ENCODE measurements at regions not wholly inside any gene's neighbourhood (a gene's known extent, or its start where the extent isn't known, plus 50 kb on each side); places are given as distances from the start of the nearest gene placed in this dataset.

- no peak for TF ChIP-seq IRF5 (IDR thresholded peaks at IDR 0.05; ENCODE audit: borderline replicate concordance)
- no peak for TF ChIP-seq BHLHE40 (IDR thresholded peaks at IDR 0.05; ENCODE audit: borderline replicate concordance in 1 of 2, low read depth in 2 of 2, low read length in 1 of 2)
- no peak for TF ChIP-seq CUX1 (IDR thresholded peaks at IDR 0.05; ENCODE audit: insufficient replicate concordance, low read depth, low read length)
- no peak for TF ChIP-seq HCFC1 (IDR thresholded peaks at IDR 0.05; ENCODE audit: low read length)
- TF ChIP-seq RBBP5 (conservative IDR thresholded peaks at IDR 0.05), result no peak
These were observed 530.7 kb upstream of the MAP3K7 start (continued) for GRCh38 chr6:91117550-91117949.

GRCh38 chr6:91114123-91114708 lies 527.3 kb upstream of the MAP3K7 start:
- Histone ChIP-seq H3K36me3 (ENCODE audit: control insufficient read depth in 2 of 2, insufficient read depth in 2 of 2, low read length in 1 of 2) (no peaks in the 10 kb centered on the region), H2AFZ (ENCODE audit: control insufficient read depth, low read depth, low read length) (no peak overlapping the region), H3K27ac (ENCODE audit: control insufficient read depth, insufficient read depth) (no peak overlapping the region), H3K9ac (ENCODE audit: control insufficient read depth, insufficient read depth, low read length) (no peak overlapping the region), H3K79me2 (ENCODE audit: control insufficient read depth, insufficient read depth, low read length) (no peaks in the 10 kb centered on the region), H3K4me3 (no peak overlapping the region), H3K9me3 (replicated peaks; ENCODE audit: control insufficient read depth, insufficient read depth, low read length) (no peaks in the 10 kb centered on the region), H3K4me1 (ENCODE audit: control insufficient read depth, insufficient read depth, low read length) (no peaks in the 10 kb centered on the region), H3K4me2 (ENCODE audit: control insufficient read depth, insufficient read depth) (no peak overlapping the region), H3K27me3 (replicated peaks in 1 of 2; ENCODE audit: control insufficient read depth in 2 of 2, insufficient read depth in 2 of 2, low read length in 1 of 2) (no peaks in the 10 kb centered on the region), H4K20me1 (ENCODE audit: control insufficient read depth, insufficient read depth) (no peaks in the 10 kb centered on the region)
- DNase-seq (ENCODE audit: low read depth, low spot score) (no peak), FAIRE-seq (no peak), ATAC-seq (no peak)
- BruUV-seq (replicated peaks), result no TSS peak
- RAD21 ChIA-PET (ENCODE audit: unreplicated experiment), result no interaction called here
- in situ Hi-C loops (cut with MboI), result no loop called here
- POLR2A ChIA-PET, result no interaction called here
- intact Hi-C loops (cut with micrococcal nuclease; ENCODE audit: unreplicated experiment), result no loop called here
- 28% methylated on average over 2 of the region's 2 CpGs for WGBS (ENCODE audit: insufficient coverage, insufficient replicate concordance, low lambda C conversion rate, missing lambda C conversion rate)
- SMC1A ChIA-PET (ENCODE audit: uncharacterized antibody, unreplicated experiment), result interaction anchor here (1.5 kb wide), 1 partner anchor 36 kb away, joined by 3 read pairs; no protein-coding TSS in a partner anchor
- CTCF ChIA-PET, result no interaction called here
- no peak for TF ChIP-seq MTA2 (IDR thresholded peaks at IDR 0.05; ENCODE audit: low read depth)
- TF ChIP-seq FOXK2 (IDR thresholded peaks at IDR 0.05), result no peak
- TF ChIP-seq IKZF2 (IDR thresholded peaks at IDR 0.05), result no peak
- no peak for TF ChIP-seq BCL11A (IDR thresholded peaks at IDR 0.05; ENCODE audit: low read depth, low read length)
- no peak for TF ChIP-seq LARP7 (IDR thresholded peaks at IDR 0.05)
- TF ChIP-seq MEF2B (IDR thresholded peaks at IDR 0.05; ENCODE audit: partially characterized antibody, poor library complexity, severe bottlenecking), result no peak

Measured in GM12878 (cell line).